ENCODE measurements at regions not wholly inside any gene's neighbourhood (a gene's known extent, or its start where the extent isn't known, plus 50 kb on each side); places are given as distances from the start of the nearest gene placed in this dataset.

- FAIRE-seq = no peak
- DNase-seq (ENCODE audit: insufficient read length, low spot score) = no peak
- no peak for TF ChIP-seq TAF1 (IDR thresholded peaks at IDR 0.05; ENCODE audit: low read depth, low read length)
- TF ChIP-seq POU2F2 (IDR thresholded peaks at IDR 0.05; ENCODE audit: low read depth, low read length) = no peak
- no peak for TF ChIP-seq POLR2AphosphoS5 (IDR thresholded peaks at IDR 0.05; ENCODE audit: low read depth, low read length)
- no peak for TF ChIP-seq PAX5 (IDR thresholded peaks at IDR 0.05; ENCODE audit: insufficient read depth, low read length, severe bottlenecking)
- TF ChIP-seq SPI1 (IDR thresholded peaks at IDR 0.05; ENCODE audit: low read depth, low read length) = no peak
- no peak for TF ChIP-seq POLR2A (IDR thresholded peaks at IDR 0.05; ENCODE audit: low read depth, low read length)
Observed at GRCh38 chr2:236867441-236868260, 218.0 kb upstream of the COPS8 start.

GRCh38 chr2:236870370-236870769 lies 215.3 kb upstream of the COPS8 start:
- TF ChIP-seq POLR2AphosphoS5 (IDR thresholded peaks at IDR 0.05; ENCODE audit: low read depth, low read length) (no peak), POLR2A (IDR thresholded peaks at IDR 0.05; ENCODE audit: low read depth, low read length) (no peak), SPI1 (IDR thresholded peaks at IDR 0.05; ENCODE audit: low read depth, low read length) (no peak), PAX5 (IDR thresholded peaks at IDR 0.05; ENCODE audit: insufficient read depth, low read length, severe bottlenecking) (no peak), TAF1 (IDR thresholded peaks at IDR 0.05; ENCODE audit: low read depth, low read length) (no peak), POU2F2 (IDR thresholded peaks at IDR 0.05; ENCODE audit: low read depth, low read length) (no peak)
- FAIRE-seq (no peak), DNase-seq (ENCODE audit: insufficient read length, low spot score) (no peak)

GRCh38 chr2:236871500-236872001 lies 214.1 kb upstream of the COPS8 start:
- FAIRE-seq (no peak), DNase-seq (ENCODE audit: insufficient read length, low spot score) (no peak)
- TF ChIP-seq TAF1 (IDR thresholded peaks at IDR 0.05; ENCODE audit: low read depth, low read length) = no peak
- TF ChIP-seq SPI1 (IDR thresholded peaks at IDR 0.05; ENCODE audit: low read depth, low read length) = no peak
- no peak for TF ChIP-seq PAX5 (IDR thresholded peaks at IDR 0.05; ENCODE audit: insufficient read depth, low read length, severe bottlenecking)
- TF ChIP-seq POLR2AphosphoS5 (IDR thresholded peaks at IDR 0.05; ENCODE audit: low read depth, low read length) = no peak
- no peak for TF ChIP-seq POLR2A (IDR thresholded peaks at IDR 0.05; ENCODE audit: low read depth, low read length)
- TF ChIP-seq POU2F2 (IDR thresholded peaks at IDR 0.05; ENCODE audit: low read depth, low read length) = no peak

- no peak for TF ChIP-seq POU2F2 (IDR thresholded peaks at IDR 0.05; ENCODE audit: low read depth, low read length)
- TF ChIP-seq POLR2A (IDR thresholded peaks at IDR 0.05; ENCODE audit: low read depth, low read length) = no peak
- TF ChIP-seq TAF1 (IDR thresholded peaks at IDR 0.05; ENCODE audit: low read depth, low read length) = no peak
- no peak for TF ChIP-seq POLR2AphosphoS5 (IDR thresholded peaks at IDR 0.05; ENCODE audit: low read depth, low read length)
- TF ChIP-seq PAX5 (IDR thresholded peaks at IDR 0.05; ENCODE audit: insufficient read depth, low read length, severe bottlenecking) = no peak
- DNase-seq (ENCODE audit: insufficient read length, low spot score) (no peak), FAIRE-seq (no peak)
Observed at GRCh38 chr2:236872015-236872414, 213.7 kb upstream of the COPS8 start.

GRCh38 chr2:236872981-236873380 lies 212.7 kb upstream of the COPS8 start:
- no peak for TF ChIP-seq TAF1 (IDR thresholded peaks at IDR 0.05; ENCODE audit: low read depth, low read length)
- no peak for TF ChIP-seq PAX5 (IDR thresholded peaks at IDR 0.05; ENCODE audit: insufficient read depth, low read length, severe bottlenecking)
- no peak for TF ChIP-seq POLR2AphosphoS5 (IDR thresholded peaks at IDR 0.05; ENCODE audit: low read depth, low read length)
- no peak for TF ChIP-seq POLR2A (IDR thresholded peaks at IDR 0.05; ENCODE audit: low read depth, low read length)
- TF ChIP-seq POU2F2 (IDR thresholded peaks at IDR 0.05; ENCODE audit: low read depth, low read length) = no peak
- TF ChIP-seq SPI1 (IDR thresholded peaks at IDR 0.05; ENCODE audit: low read depth, low read length) = no peak
- FAIRE-seq = no peak

GRCh38 chr2:236873636-236874035 lies 212.1 kb upstream of the COPS8 start:
- FAIRE-seq (no peak), DNase-seq (ENCODE audit: insufficient read length, low spot score) (no peak)
- TF ChIP-seq SPI1 (IDR thresholded peaks at IDR 0.05; ENCODE audit: low read depth, low read length) (no peak), PAX5 (IDR thresholded peaks at IDR 0.05; ENCODE audit: insufficient read depth, low read length, severe bottlenecking) (no peak), POU2F2 (IDR thresholded peaks at IDR 0.05; ENCODE audit: low read depth, low read length) (no peak), TAF1 (IDR thresholded peaks at IDR 0.05; ENCODE audit: low read depth, low read length) (no peak), POLR2A (IDR thresholded peaks at IDR 0.05; ENCODE audit: low read depth, low read length) (no peak), POLR2AphosphoS5 (IDR thresholded peaks at IDR 0.05; ENCODE audit: low read depth, low read length) (no peak)

More at GRCh38 chr2:236872981-236873380, 212.7 kb upstream of the COPS8 start:
- DNase-seq (ENCODE audit: insufficient read length, low spot score) = no peak

- TF ChIP-seq POLR2A (IDR thresholded peaks at IDR 0.05; ENCODE audit: low read depth, low read length) = no peak
- no peak for TF ChIP-seq POLR2AphosphoS5 (IDR thresholded peaks at IDR 0.05; ENCODE audit: low read depth, low read length)
- no peak for TF ChIP-seq PAX5 (IDR thresholded peaks at IDR 0.05; ENCODE audit: insufficient read depth, low read length, severe bottlenecking)
- no peak for TF ChIP-seq SPI1 (IDR thresholded peaks at IDR 0.05; ENCODE audit: low read depth, low read length)
- TF ChIP-seq TAF1 (IDR thresholded peaks at IDR 0.05; ENCODE audit: low read depth, low read length) = no peak
- TF ChIP-seq POU2F2 (IDR thresholded peaks at IDR 0.05; ENCODE audit: low read depth, low read length) = no peak
- FAIRE-seq (no peak), DNase-seq (ENCODE audit: insufficient read length, low spot score) (no peak)
Observed at GRCh38 chr2:236874866-236875481, 210.7 kb upstream of the COPS8 start.

- TF ChIP-seq SPI1 (IDR thresholded peaks at IDR 0.05; ENCODE audit: low read depth, low read length) = no peak
- TF ChIP-seq POU2F2 (IDR thresholded peaks at IDR 0.05; ENCODE audit: low read depth, low read length) = no peak
- TF ChIP-seq POLR2A (IDR thresholded peaks at IDR 0.05; ENCODE audit: low read depth, low read length) = no peak
- no peak for TF ChIP-seq TAF1 (IDR thresholded peaks at IDR 0.05; ENCODE audit: low read depth, low read length)
- no peak for TF ChIP-seq PAX5 (IDR thresholded peaks at IDR 0.05; ENCODE audit: insufficient read depth, low read length, severe bottlenecking)
- TF ChIP-seq POLR2AphosphoS5 (IDR thresholded peaks at IDR 0.05; ENCODE audit: low read depth, low read length) = no peak
- DNase-seq (ENCODE audit: insufficient read length, low spot score) (no peak), FAIRE-seq (no peak)
Observed at GRCh38 chr2:236875906-236876505, 209.7 kb upstream of the COPS8 start.

- FAIRE-seq (no peak), DNase-seq (ENCODE audit: insufficient read length, low spot score) (no peak)
- TF ChIP-seq POLR2A (IDR thresholded peaks at IDR 0.05; ENCODE audit: low read depth, low read length) (no peak), POU2F2 (IDR thresholded peaks at IDR 0.05; ENCODE audit: low read depth, low read length) (no peak), TAF1 (IDR thresholded peaks at IDR 0.05; ENCODE audit: low read depth, low read length) (no peak), POLR2AphosphoS5 (IDR thresholded peaks at IDR 0.05; ENCODE audit: low read depth, low read length) (no peak), SPI1 (IDR thresholded peaks at IDR 0.05; ENCODE audit: low read depth, low read length) (no peak), PAX5 (IDR thresholded peaks at IDR 0.05; ENCODE audit: insufficient read depth, low read length, severe bottlenecking) (no peak)
Observed at GRCh38 chr2:236876642-236877041, 209.0 kb upstream of the COPS8 start.
